ENCODE measurements at regions not wholly inside any gene's neighbourhood (a gene's known extent, or its start where the extent isn't known, plus 50 kb on each side); places are given as distances from the start of the nearest gene placed in this dataset.

GRCh38 chr4:28799696-28800095 lies 1920.5 kb upstream of the PCDH7 start:
- WGBS, 2 donors: 82 to 85% methylated on average over 2 of the region's 2 CpGs
- no peak overlapping the region for H3K4me3 ChIP-seq (ENCODE audit: low read depth, poor library complexity, severe bottlenecking)
- no peak for DNase-seq (ENCODE audit: low spot score in 2 of 2)
- intact Hi-C loops (cut with DNase I; ENCODE audit: low total_unique reads): no loop called here
- TF ChIP-seq, protein P1, sequence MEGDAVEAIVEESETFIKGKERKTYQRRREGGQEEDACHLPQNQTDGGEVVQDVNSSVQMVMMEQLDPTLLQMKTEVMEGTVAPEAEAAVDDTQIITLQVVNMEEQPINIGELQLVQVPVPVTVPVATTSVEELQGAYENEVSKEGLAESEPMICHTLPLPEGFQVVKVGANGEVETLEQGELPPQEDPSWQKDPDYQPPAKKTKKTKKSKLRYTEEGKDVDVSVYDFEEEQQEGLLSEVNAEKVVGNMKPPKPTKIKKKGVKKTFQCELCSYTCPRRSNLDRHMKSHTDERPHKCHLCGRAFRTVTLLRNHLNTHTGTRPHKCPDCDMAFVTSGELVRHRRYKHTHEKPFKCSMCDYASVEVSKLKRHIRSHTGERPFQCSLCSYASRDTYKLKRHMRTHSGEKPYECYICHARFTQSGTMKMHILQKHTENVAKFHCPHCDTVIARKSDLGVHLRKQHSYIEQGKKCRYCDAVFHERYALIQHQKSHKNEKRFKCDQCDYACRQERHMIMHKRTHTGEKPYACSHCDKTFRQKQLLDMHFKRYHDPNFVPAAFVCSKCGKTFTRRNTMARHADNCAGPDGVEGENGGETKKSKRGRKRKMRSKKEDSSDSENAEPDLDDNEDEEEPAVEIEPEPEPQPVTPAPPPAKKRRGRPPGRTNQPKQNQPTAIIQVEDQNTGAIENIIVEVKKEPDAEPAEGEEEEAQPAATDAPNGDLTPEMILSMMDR (IDR thresholded peaks at IDR 0.05): no peak
- TF ChIP-seq POLR2A (IDR thresholded peaks at IDR 0.05): no peak

GRCh38 chr4:28811025-28811424 lies 1909.1 kb upstream of the PCDH7 start:
- intact Hi-C loops (cut with DNase I; ENCODE audit: low total_unique reads): no loop called here
- H3K4me3 ChIP-seq (ENCODE audit: low read depth, poor library complexity, severe bottlenecking): no peak overlapping the region
- no peak for DNase-seq (ENCODE audit: low spot score in 2 of 2)
- WGBS, 2 donors: 81 to 82% methylated on average over 2 of the region's 2 CpGs
- TF ChIP-seq POLR2A (IDR thresholded peaks at IDR 0.05): no peak
- TF ChIP-seq, protein P1 (IDR thresholded peaks at IDR 0.05): no peak

DNA sequence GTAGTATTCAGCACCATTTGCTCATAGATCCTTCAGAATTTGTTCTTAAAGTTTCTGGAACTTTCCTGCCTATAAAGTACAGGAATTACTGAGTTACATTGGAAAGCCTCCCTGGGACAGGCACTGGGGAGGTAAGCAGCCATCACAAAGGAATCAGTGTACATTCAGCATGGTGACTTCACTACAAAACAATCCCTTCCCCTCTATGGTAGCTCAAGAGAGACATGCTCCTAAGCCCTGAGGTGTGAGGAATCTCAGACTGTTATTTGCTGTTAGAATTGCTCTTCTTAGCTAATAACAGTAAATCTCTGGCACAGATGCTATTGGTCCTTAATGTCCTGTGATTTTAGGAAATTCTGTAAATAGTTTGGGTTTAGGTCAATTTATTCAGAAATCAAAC lies 1898.0 kb upstream of the PCDH7 start:
- no peak for DNase-seq (ENCODE audit: low spot score in 2 of 2)
- no peak overlapping the region for H3K4me3 ChIP-seq (ENCODE audit: low read depth, poor library complexity, severe bottlenecking)
- intact Hi-C loops (cut with DNase I; ENCODE audit: low total_unique reads): no loop called here
- no peak for TF ChIP-seq POLR2A (IDR thresholded peaks at IDR 0.05)
- TF ChIP-seq, protein P1 (IDR thresholded peaks at IDR 0.05): no peak

GRCh38 chr4:28827866-28828265 lies 1892.3 kb upstream of the PCDH7 start:
- 93 to 96% methylated on average over 20 to 24 of the region's 24 CpGs for WGBS, 2 donors
- intact Hi-C loops (cut with DNase I; ENCODE audit: low total_unique reads): no loop called here
- TF ChIP-seq, protein P1 (IDR thresholded peaks at IDR 0.05): no peak
- no peak for TF ChIP-seq POLR2A (IDR thresholded peaks at IDR 0.05)
- no peak for DNase-seq (ENCODE audit: low spot score in 2 of 2)
- no peak overlapping the region for H3K4me3 ChIP-seq (ENCODE audit: low read depth, poor library complexity, severe bottlenecking)

DNA sequence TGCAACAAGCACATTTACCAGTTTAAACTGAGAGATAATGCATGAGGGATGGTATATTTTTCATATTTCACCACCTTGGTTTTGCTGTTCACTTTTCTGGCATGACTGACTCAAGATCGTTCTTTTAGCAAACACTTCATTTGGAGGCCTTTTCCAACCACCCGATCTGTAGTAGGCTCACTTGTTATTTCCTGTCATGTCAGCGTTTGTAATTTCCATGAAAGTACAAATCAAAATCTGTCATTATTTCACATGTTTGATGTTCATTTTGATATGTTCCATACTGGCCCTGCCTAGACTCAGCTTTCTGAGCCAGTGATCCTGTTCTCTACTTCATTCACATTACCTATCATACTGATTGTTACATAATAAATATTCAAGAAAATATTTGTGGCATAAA lies 1888.3 kb upstream of the PCDH7 start:
- intact Hi-C loops (cut with DNase I; ENCODE audit: low total_unique reads): no loop called here
- no peak for TF ChIP-seq POLR2A (IDR thresholded peaks at IDR 0.05)
- TF ChIP-seq, protein P1 (IDR thresholded peaks at IDR 0.05): no peak
- WGBS, 2 donors: 35 to 44% methylated on average over 3 of the region's 3 CpGs
- DNase-seq (ENCODE audit: low spot score in 2 of 2): no peak
- H3K4me3 ChIP-seq (ENCODE audit: low read depth, poor library complexity, severe bottlenecking): no peak overlapping the region

- TF ChIP-seq, protein P1 (IDR thresholded peaks at IDR 0.05): no peak
- no peak for TF ChIP-seq POLR2A (IDR thresholded peaks at IDR 0.05)
- intact Hi-C loops (cut with DNase I; ENCODE audit: low total_unique reads): no loop called here
- no peak for DNase-seq (ENCODE audit: low spot score in 2 of 2)
- WGBS, 2 donors: 46 to 48% methylated on average over 1 of the region's 1 CpG
- H3K4me3 ChIP-seq (ENCODE audit: low read depth, poor library complexity, severe bottlenecking): no peak overlapping the region
Measured at GRCh38 chr4:28832444-28832843, 1887.7 kb upstream of the PCDH7 start.

Data from lower leg skin (tissue), 4 donors.